GM19463 (cell line): ENCODE measurements at regions not wholly inside any gene's neighbourhood (a gene's known extent, or its start where the extent isn't known, plus 50 kb on each side); places are given as distances from the start of the nearest gene placed in this dataset.

Experiments used
- ATAC-seq: cut with Tn5 transposase; IDR thresholded peaks from one replicate; pipeline ENCODE4 v1.9.1; 2021; ENCODE audit warnings: mild to moderate bottlenecking, moderate library complexity; ENCODE audit not compliant: unreplicated experiment

DNA sequence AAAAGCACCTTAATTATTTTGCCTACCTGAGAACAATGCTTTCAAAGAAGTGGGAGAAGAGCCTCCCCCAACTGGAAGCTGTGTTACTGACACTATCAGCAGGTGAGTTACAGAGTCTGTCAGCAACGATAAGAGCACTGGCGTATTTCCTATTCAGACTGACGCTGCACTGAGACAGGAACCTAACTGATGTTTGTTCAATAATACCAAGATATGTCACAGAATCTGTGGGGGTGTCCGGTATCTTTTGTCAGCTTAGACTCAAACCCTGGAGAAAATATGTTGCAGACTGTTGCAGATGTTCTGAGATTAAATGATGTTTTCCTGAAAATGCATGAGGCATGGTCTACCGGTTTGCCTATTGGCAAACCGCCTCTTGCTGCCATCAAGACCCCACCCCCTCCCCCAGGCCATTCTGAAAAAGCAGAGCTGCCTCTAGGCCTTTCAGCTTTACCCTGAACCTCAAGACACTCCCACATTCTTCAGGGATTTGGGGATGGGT lies 115.2 kb upstream of the KIT start:
- no peak for ATAC-seq

DNA sequence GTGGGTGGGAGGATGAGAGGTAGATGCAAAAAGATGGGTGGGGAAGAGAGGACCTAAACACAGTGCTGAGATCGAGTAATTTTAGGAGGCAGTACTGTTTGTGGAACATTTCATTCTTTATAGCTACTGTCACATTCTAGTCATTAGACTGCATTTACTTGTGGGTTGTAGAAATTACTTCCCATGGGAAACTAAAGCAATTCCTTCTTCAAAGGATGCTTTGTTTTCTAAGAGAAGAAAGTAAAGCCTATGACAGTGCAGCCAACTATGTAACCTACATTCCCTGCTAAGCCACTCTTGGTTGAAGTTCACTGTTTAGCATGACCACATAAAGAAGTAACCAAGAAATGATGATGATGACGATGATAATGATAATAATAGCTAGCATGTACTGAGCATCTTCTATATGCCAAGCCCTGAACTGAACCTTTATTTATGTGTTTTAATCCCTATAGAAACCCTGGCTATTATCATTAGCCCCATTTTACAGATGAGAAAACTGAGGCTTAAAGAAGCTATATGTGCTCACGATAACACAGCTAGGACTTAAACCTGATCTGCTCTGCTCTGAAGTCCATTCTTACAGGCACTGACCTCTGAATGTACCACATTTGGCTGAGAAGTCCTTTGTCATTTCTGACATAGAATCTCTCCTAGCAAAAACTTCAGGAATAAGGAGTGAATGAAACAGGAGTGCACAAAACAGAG lies 114.5 kb upstream of the KIT start:
- ATAC-seq, result no peak

DNA sequence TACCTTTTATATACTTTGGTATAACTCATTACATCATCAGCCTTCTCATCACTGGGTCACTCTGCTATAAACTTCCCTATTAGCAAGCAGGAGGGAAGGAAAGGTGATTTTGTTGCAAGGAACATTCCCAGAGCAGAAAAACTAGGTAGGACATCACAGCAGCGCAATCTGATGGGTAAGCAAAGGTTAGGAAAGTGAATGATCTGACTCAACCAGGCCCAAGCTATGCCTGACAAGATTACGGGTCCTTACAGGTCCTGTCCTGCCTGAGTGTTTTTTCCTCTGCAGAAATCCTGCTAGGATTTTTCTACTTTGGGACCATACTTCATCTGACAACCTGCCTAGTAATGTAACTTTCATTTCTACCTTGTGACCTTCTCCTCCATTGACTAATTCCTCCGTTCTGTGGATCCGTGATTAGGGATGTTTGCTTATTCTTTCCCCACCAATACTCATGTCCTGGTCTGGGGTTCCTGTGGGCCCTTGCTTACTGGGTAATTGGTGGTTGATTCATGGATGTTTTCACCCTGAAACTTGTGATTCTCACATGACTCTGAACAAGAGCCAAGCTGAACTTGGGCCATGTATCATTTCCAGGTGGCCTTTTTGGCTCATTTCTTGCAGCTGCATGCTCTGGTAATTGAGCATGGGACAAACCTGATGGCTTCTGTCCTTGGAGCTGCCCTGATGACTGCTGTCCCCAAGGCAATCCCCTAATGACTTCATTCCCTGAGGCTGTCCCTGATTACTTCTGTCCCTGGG lies 111.9 kb upstream of the KIT start:
- ATAC-seq, result no peak

DNA sequence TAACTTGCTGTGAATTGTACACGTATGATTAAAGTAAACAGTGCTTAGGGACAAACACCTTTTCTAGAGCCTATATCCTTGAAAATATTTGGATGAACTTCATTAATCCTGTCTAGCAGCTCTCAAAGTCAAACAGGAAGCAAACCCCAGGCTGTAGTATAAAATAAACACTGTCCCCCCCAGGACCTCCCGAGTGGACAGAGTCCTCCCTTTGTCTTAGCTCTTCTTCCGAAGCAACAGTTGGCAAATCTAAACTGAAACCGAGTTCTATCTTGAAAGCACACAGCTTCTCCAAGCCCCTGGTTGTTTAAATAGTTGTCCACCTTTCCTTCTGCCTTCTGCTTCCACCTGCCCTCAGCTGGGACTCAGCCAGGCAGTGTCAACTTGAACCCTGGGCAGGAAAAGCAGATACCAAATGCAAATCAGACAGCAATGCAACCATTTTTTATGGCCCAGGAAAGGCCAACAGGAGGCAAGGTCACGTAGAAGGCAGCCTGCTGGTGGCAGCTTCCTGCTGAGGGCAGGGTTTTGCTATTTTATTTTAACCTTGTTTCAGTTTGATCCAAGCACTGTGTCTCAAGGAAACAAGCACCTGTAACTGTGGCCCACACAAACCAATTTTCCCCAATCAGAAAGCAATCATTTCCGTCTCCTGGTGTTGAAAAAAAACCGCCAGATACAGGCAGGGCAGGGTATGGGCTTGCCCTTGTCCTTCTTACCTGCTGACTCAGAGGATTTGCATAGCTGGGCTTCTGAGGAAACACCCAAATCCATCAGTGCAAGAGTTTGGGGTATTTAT lies 110.3 kb upstream of the KIT start:
- peak; percentile 76 for ATAC-seq

DNA sequence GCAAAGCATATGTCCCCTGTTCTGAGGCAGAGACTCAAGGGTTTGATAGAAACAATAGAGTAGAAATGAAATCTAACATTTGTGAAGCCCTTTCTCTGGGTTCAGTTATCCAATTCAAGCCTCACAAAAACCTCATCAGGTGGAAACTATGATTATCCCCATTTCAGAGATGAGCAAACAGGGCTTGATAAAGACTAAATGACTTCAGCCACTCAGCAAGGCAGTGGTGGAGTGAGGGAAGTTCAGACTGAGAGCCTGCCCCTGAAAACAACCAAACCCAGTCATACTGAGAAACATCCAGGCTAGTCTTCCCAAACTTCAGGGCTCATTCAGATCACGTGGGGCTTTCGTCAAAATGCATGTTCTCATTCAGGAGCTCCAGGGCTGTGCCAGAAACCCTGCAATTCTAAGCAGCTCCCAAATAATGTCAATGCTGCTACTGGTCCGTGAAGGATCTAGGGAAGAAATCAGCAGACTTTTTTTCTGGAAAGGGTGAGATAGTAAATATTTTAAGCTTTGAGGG lies 109.6 kb upstream of the KIT start:
- peak; percentile 44 for ATAC-seq

DNA sequence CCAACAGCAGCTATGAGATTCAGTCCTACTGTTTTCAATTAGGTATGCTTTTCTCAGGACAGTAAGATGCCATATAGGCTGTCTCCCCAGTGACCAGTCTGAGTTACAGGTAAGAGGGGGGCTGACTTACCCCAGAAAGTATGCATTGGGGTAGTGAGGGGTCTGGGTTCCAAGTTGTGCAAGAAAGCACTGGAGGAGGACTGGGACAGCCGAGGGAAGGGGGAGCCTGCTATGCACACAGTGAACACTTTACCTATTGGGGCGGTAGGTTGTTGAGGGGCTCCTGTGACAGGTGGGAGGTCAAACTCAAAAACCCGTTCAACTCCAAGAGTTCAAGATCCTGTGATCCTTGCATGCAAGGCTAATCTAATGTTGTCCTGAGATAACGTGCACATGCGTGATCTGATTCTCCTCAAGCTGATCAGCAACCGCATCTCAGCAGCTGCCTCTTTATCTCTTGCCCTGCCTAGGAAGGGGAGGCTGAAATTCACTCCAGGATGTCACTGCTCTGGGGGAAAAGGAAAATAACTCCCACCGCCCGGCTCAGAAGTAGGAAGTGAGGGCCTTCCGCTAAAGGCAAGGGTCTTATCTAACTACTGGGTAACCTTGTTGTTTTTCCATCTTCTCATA lies 108.8 kb upstream of the KIT start:
- ATAC-seq, result no peak

DNA sequence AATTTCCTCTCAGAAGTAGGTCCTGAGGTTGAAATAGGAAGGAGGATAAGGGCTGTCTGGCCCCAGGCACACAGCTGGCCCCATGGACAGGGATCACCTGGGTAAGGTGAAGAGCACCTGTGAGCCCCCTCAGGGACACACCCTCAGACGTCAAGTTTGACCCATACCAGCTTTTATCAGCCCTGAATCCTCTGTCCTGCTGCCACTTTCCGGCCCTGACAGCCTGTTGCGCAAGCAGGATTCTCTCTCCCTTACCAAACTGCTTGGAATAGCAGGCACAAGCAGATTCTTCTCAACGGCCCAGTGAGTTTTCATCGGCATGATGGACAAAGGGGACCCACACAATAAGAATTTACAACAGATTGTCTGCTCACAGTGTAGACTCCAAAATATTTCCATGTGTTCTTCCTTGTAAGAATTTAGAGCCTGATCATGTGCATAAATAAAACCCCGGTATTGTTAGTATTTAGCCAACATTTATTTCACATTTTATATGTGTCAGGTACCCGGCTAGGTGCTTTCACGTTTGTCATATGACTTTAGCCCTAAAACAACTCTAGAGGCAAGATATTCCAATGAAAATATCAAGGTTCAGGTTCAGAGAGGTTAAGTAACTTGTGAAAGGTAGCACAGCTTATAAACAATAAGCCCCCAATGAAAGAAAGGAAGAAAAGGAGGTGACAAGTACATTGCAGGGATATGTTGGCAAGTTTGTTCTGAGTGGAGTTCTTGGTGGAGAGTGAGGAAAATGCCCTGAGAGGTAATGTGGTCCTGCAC lies 107.2 kb upstream of the KIT start:
- ATAC-seq, result no peak

DNA sequence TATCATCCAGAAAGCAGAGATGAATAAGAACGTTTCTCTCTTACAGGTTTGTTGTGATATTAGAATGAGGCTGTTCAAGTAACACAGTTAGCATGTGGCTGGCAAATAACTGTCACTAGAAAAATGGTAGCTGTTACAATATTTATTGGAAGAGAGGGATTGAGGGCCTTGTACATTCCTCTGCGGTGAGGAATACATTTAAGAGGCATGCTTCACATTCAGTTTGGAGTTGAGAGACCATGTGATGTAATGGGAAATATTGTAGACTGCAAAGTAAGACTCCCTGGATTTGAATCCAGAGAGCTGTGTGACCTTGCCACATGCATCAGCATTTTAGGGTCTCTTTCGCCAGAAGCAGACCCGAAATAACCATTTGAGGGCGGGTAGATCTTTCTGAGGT lies 104.8 kb upstream of the KIT start:
- ATAC-seq, result no peak

DNA sequence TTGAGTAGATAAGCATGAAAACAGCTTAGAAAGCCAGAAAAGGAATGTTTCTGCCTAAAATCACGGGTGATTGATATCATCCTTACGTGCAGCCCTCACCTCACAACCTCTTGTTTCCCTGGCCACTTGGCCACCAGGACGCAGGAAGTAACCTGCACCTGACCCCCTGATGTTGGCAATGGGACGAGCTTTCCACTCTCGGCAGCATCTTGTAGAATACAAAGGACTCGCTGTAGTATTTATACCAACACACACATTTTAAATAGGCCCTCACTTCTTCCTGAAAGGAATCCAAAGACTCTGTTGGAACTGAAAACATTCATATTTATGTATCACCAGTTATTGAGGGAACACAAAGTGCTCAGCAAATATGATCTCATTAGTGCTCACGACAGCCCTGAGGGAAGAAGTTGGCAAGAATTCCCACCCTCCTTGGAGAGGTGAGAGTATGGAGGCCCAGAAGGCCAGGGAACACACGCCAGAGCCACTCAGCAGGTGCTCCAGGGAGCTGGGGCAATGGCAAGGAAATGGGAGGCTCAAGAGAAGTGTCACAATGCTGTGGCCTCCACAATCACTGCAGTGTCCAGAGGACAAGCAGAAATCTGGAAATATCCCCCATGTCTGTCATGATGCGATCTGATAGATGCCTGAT lies 103.3 kb upstream of the KIT start:
- ATAC-seq, result no peak

DNA sequence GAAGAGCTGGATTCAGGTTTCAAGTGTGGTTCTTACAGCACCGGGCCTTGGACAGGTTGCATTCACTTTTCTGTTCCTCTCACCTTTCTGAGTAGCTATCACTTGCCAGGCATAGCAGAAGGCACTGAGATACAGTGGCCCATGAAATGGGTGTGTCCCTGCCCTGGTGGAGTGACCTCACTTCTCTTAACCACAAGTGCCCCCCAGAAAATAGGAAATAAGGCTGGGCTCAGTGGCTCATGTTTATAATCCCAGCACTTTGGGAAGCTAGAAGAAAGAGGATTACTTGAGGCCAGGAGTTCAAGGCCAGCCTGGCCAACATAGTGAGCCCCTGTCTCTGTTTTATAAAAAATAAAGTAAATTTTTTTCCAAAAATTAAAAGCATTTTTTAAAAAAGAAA lies 101.7 kb upstream of the KIT start:
- ATAC-seq, result no peak

DNA sequence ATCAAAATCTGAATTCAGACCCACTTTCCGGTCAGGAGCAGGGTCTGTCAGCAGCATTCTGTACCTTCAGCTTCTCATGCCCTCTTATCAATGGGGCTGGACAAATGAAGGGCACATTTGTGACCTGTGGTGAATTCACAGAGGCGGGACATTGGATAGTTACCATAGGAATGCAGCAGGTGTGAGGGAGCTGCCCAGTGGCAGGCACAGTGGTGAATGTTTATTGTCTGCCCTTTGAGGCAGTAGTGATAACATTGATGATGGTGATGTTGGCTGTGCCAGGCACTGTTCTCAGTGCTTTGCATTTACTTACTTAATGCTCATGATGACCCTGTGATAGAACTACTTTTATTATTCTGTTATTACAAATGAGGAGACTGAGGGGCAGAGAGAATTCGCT lies 101.2 kb upstream of the KIT start:
- ATAC-seq, result no peak

DNA sequence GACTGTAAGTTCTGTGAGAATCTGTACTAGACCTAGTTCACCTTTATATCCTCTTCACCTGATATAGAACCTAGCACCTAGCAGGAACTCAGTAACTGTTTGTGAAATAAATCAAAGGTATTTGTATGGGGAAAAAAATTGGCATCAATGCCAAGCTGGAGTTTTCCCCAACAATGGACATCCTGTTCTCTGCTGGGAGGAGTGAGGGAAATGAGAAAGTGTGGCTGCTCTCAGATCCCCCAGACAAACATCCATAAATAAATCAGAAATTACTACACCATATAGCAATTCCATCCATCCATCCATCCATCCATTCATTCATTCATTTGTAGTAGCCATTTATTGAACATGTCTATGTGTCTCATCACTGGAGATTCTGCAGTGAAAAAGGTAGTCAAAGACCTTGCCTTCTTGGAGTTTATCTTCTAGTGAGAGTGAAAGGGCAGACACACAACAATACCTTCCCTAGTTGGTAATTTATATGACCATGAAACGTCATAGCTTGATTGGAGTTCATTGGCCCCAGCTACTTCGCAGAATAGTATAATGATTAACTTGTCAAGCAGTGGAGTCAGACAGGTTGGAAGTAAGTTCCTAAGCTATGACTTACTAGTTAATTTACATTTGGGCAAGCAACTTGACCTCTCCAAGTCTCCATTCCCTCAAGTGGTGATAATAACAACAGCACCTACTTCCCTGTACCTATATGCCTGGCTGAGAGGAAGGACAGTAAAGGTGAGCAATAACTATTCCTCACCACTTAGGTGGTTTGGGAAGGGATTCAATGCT lies 98.7 kb upstream of the KIT start:
- no peak for ATAC-seq

DNA sequence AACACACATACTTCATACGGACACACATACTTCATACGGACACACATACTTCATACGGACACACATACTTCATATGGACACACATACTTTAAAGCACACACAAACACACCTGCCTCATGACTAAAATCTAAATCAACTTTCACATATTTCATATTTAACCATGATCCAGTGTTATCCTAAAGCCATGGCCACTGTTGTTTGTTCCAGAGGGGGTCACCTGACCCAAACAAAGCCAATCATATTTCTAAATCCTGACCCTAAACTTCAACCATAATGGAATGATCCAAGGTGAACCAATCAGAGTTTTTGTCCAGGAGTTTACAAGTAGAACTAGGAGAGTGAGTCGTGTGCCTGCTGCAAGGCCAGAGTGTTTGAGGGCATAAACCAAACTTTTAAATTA lies 97.2 kb upstream of the KIT start:
- ATAC-seq, result no peak

DNA sequence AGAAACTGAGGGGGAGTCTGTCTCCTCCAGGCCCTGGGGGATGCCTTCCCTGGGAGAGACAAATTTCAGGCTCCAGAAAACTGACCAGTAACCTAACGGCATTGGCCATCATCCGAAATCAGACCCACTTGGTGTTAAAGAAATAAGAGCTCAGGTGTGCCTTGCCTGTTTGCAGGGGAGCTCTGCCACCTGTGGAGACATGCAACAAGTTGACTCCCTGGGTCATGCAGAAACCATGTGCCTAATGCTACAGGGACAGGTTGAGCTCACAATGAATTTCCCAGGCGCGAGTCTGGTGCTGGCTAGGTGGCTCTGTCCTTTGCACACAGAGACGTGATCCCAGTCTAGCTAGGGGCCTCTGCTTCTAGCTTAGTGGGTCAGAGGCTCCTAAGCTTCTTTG lies 95.8 kb upstream of the KIT start:
- ATAC-seq, result no peak

DNA sequence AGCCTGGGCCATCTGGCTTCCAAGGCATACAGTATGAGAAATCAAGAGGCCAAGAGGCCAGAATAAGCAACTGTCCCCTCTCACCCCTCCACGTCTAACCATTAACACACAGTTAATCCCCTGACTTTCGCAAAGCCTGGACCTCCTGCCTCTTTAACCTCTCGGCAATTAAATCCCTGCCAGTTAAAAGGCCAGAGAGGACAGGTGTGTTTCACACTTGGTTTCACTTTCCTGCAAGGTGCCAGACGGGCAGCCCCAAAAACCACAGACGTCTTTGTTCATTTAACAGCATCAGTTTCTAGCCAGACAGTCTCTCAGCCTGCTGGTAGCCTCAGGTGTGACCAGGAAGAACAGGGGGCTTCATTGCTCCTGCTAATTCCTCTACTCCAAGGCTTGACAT lies 91.1 kb upstream of the KIT start:
- ATAC-seq, result peak; percentile 94

DNA sequence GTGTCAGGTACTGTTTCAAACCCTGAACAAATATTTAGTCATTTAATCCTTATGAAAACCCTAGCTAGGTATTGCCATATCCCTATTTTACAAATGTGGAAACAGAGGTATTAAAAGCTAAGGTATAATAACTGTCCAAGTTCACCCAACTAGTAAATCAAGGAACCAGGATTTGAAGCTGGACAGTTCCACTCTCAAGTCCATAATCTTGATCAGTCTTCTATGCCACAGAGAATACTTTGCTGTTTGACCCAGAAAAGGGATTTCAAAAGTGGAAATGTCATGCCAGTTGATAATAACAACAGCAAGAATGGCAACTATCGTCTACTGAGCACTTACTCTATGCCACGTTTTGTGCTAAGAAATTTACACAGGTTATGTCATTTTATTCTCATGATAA lies 90.4 kb upstream of the KIT start:
- no peak for ATAC-seq

DNA sequence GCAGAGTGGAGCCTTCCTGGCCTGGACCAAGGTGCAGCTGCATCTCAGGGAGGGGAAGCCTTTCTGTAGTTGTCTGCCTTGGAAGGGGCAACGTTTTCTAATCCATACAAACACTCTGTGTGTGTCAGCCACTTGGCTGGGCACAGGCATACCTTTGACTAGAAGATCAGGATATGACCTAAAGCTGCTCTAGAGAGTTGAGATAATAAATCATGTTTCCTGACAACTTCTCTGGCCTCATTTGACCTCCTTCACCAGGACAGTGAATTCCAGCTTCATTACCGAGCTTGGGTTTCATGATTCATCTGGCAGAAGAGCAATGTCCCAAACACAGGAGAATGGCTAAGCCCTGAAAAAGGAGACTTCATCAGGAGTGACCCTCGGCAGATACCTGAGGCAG lies 89.6 kb upstream of the KIT start:
- no peak for ATAC-seq

DNA sequence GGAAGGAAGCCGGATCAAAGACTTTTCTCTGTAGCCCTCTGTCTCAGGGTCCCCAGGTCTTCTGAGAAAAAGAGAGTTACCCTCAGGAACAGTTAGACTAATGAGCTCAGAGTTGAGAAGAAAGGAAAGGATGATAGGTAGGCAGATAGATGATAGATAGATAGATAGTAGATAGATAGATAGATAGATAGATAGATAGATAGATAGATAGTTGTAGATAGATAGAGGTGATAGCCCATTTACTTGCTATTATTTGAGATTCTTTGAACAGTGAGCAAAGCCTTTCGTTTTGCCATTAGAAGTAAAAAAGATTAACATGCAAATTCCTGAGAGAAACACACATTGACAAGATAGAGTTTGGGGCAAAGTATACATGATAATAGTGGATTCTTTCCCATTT lies 86.9 kb upstream of the KIT start:
- no peak for ATAC-seq
